Endothelial cell of umbilical vein (primary cell): ENCODE measurements at regions not wholly inside any gene's neighbourhood (a gene's known extent, or its start where the extent isn't known, plus 50 kb on each side); places are given as distances from the start of the nearest gene placed in this dataset.

Experiments used
- EZH2 ChIP-seq: IDR thresholded peaks from 2 replicates; pipeline ENCODE4 v1.6.1; 2012; ENCODE audit warnings: borderline replicate concordance, low read depth, mild to moderate bottlenecking, moderate library complexity, low read length, inconsistent platforms; ENCODE audit not compliant: severe bottlenecking
- POLR2AphosphoS5 ChIP-seq: IDR thresholded peaks from 2 replicates; pipeline ENCODE4 v1.6.1; 2012; ENCODE audit warnings: low read depth, mild to moderate bottlenecking, control low read depth, low read length, moderate library complexity; ENCODE audit not compliant: insufficient read depth
- TF ChIP-seq, protein P1 (sequence below), 2 donors: IDR thresholded peaks; 1 replicate in 1 of 2; 2 replicates in 1 of 2; pipeline ENCODE4 v1.5.1; 2011; ENCODE audit warnings: low read length in 2 of 2, mild to moderate bottlenecking in 2 of 2, moderate library complexity in 2 of 2, control low read depth in 1 of 2, inconsistent platforms in 1 of 2, low read depth in 1 of 2; ENCODE audit not compliant: insufficient read depth in 1 of 2; ENCODE audit errors: extremely low read depth in 1 of 2

- no peak for TF ChIP-seq EZH2
- TF ChIP-seq, protein P1, sequence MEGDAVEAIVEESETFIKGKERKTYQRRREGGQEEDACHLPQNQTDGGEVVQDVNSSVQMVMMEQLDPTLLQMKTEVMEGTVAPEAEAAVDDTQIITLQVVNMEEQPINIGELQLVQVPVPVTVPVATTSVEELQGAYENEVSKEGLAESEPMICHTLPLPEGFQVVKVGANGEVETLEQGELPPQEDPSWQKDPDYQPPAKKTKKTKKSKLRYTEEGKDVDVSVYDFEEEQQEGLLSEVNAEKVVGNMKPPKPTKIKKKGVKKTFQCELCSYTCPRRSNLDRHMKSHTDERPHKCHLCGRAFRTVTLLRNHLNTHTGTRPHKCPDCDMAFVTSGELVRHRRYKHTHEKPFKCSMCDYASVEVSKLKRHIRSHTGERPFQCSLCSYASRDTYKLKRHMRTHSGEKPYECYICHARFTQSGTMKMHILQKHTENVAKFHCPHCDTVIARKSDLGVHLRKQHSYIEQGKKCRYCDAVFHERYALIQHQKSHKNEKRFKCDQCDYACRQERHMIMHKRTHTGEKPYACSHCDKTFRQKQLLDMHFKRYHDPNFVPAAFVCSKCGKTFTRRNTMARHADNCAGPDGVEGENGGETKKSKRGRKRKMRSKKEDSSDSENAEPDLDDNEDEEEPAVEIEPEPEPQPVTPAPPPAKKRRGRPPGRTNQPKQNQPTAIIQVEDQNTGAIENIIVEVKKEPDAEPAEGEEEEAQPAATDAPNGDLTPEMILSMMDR (IDR thresholded peaks at IDR 0.05; ENCODE audit: extremely low read depth in 1 of 2, insufficient read depth in 1 of 2, low read depth in 1 of 2, low read length in 2 of 2): no peak
- no peak for TF ChIP-seq POLR2AphosphoS5
Observed at GRCh38 chr3:150242220-150242936, 165.7 kb upstream of the TSC22D2 start.
